Cardiac fibroblast (primary cell): ENCODE measurements at regions not wholly inside any gene's neighbourhood (a gene's known extent, or its start where the extent isn't known, plus 50 kb on each side); places are given as distances from the start of the nearest gene placed in this dataset.

Experiments used
- DNase-seq, 2 donors: peaks; one replicate each; pipeline versions ENCODE4 v3.0.0 to v3.0.0-alpha.2; 2010; ENCODE audit warnings: low read depth in 2 of 2
- H3K4me3 ChIP-seq, 2 donors: replicated peaks in 1 of 2; 1 replicate in 1 of 2; 2 replicates in 1 of 2; pipeline ENCODE4 v1.5.1; 2011; ENCODE audit warnings: low read depth in 2 of 2, low read length in 2 of 2, mild to moderate bottlenecking in 2 of 2, moderate library complexity in 1 of 2
- TF ChIP-seq, protein P1 (sequence below): IDR thresholded peaks from one replicate; pipeline ENCODE4 v1.5.1; 2011; ENCODE audit warnings: low read depth, mild to moderate bottlenecking, low read length, inconsistent platforms

GRCh38 chr5:33381243-33381642 is 59.5 kb upstream of the TARS1 start:
- no peak for DNase-seq
- TF ChIP-seq, protein P1, sequence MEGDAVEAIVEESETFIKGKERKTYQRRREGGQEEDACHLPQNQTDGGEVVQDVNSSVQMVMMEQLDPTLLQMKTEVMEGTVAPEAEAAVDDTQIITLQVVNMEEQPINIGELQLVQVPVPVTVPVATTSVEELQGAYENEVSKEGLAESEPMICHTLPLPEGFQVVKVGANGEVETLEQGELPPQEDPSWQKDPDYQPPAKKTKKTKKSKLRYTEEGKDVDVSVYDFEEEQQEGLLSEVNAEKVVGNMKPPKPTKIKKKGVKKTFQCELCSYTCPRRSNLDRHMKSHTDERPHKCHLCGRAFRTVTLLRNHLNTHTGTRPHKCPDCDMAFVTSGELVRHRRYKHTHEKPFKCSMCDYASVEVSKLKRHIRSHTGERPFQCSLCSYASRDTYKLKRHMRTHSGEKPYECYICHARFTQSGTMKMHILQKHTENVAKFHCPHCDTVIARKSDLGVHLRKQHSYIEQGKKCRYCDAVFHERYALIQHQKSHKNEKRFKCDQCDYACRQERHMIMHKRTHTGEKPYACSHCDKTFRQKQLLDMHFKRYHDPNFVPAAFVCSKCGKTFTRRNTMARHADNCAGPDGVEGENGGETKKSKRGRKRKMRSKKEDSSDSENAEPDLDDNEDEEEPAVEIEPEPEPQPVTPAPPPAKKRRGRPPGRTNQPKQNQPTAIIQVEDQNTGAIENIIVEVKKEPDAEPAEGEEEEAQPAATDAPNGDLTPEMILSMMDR, result no peak
- H3K4me3 ChIP-seq, result no peak overlapping the region
